ENCODE measurements at regions not wholly inside any gene's neighbourhood (a gene's known extent, or its start where the extent isn't known, plus 50 kb on each side); places are given as distances from the start of the nearest gene placed in this dataset.

DNA sequence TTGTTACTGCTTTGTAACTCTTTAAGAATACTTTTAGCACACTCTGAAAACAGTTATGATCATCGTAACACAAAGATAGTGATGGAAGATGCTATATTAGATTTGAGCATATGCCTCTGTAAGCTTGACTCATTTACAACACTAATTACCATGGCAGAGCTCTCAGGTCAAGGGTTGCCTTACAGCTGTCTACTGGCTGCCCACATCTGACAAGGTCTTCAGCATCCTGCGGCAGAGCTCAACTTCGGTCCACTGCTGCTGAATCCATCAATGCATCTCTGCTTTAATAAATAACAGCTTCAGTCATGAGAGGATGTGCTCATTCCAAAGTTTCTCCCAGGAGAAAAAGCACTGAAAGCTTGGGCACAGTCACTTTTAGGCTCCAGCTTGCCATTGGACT, 449.4 kb downstream of the RASEF start:
- in situ Hi-C loops (cut with HindIII; ENCODE audit: low sequenced_read_pairs), result no loop called here
- TF ChIP-seq, protein P1, sequence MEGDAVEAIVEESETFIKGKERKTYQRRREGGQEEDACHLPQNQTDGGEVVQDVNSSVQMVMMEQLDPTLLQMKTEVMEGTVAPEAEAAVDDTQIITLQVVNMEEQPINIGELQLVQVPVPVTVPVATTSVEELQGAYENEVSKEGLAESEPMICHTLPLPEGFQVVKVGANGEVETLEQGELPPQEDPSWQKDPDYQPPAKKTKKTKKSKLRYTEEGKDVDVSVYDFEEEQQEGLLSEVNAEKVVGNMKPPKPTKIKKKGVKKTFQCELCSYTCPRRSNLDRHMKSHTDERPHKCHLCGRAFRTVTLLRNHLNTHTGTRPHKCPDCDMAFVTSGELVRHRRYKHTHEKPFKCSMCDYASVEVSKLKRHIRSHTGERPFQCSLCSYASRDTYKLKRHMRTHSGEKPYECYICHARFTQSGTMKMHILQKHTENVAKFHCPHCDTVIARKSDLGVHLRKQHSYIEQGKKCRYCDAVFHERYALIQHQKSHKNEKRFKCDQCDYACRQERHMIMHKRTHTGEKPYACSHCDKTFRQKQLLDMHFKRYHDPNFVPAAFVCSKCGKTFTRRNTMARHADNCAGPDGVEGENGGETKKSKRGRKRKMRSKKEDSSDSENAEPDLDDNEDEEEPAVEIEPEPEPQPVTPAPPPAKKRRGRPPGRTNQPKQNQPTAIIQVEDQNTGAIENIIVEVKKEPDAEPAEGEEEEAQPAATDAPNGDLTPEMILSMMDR (IDR thresholded peaks at IDR 0.05; ENCODE audit: low read depth, low read length), result no peak
- no peak for DNase-seq (ENCODE audit: low read depth, low spot score)
- no peak overlapping the region for H3K4me3 ChIP-seq (ENCODE audit: low read depth, low read length)

DNA sequence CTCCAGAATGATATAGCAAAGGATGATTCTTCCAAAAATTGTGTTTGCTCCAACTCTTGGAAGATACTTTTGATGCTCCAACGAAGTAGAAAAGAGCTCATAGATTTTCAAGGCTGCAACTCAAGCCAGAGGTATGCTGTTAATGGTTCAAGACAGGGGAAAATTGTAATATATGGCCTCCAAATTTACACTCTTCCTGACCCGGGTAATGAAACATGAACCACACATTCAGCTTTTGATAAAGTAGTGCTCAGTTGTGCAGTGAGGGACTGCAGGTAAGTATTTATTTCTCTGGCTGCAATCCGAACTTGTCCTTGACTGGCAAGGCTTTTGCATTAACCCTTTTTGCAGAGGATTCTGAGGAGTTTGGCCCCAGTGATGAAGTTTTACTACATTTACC, 446.4 kb downstream of the RASEF start:
- TF ChIP-seq, protein P1 (IDR thresholded peaks at IDR 0.05; ENCODE audit: low read depth, low read length), result no peak
- DNase-seq (ENCODE audit: low read depth, low spot score), result no peak
- in situ Hi-C loops (cut with HindIII; ENCODE audit: low sequenced_read_pairs), result no loop called here
- no peak overlapping the region for H3K4me3 ChIP-seq (ENCODE audit: low read depth, low read length)

DNA sequence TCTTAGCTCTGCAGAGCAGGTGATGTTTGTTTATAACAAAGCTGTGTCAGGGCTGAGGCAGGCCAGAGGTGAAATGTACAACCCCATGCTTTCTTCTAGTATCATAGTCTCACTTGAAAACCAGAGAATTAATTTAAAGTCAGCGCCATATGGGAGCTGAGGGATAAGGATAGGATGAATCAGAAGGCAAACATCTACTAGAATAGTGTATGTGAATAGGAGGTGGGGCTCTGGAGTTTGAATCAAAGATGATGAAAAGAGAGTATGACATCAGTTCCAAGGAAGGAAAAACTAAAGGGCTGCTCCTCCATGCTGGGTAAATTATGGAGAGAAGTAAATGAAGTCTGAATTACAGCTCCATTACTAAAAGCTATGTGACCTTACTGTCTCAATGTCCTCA, 441.5 kb downstream of the RASEF start:
- DNase-seq (ENCODE audit: low read depth, low spot score), result no peak
- TF ChIP-seq, protein P1 (IDR thresholded peaks at IDR 0.05; ENCODE audit: low read depth, low read length), result no peak
- in situ Hi-C loops (cut with HindIII; ENCODE audit: low sequenced_read_pairs), result no loop called here
- no peak overlapping the region for H3K4me3 ChIP-seq (ENCODE audit: low read depth, low read length)

DNA sequence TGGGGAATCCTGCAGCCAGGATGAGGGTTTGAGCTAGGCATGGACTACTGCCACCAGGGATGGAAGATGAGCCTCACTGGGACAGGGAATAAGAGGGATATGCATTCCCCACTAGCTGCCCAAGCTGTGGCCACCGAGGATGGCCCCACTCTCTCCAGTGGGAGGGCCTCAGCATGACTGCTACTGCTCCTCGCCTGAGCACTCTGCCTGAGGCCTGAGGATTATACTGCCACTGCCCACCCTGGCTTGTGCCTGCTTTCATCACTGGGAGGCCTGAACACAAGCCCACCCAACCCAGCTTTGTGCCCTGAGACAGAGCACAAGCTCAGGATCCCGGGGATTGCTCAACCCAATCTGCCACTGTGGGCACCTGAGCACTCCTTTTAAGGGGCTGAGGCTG, 425.6 kb downstream of the RASEF start:
- DNase-seq (ENCODE audit: low read depth, low spot score), result no peak
- TF ChIP-seq, protein P1 (IDR thresholded peaks at IDR 0.05; ENCODE audit: low read depth, low read length), result no peak
- H3K4me3 ChIP-seq (ENCODE audit: low read depth, low read length), result no peak overlapping the region
- in situ Hi-C loops (cut with HindIII; ENCODE audit: low sequenced_read_pairs), result no loop called here

DNA sequence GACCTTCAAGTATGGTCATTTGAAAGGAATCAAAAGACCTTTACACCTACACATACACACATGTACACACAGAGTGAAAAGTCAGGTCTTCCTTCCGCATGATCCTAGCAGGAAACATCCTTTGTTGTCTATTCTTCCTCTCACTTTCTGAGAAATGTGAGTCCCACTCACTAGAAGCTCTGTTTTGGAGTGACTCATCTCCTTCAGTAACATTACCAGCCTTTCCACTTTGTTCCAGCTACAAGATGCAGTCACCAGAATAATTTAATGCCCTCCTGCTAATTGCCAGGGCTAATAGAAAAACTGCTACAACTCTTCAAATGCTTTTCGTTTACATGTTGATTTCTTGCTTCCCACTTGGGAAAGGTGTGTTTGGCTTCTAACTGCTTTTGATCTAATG, 417.3 kb downstream of the RASEF start:
- no peak overlapping the region for H3K4me3 ChIP-seq (ENCODE audit: low read depth, low read length)
- peak; percentile 23 for DNase-seq (ENCODE audit: low read depth, low spot score)
- TF ChIP-seq, protein P1 (IDR thresholded peaks at IDR 0.05; ENCODE audit: low read depth, low read length), result no peak
- in situ Hi-C loops (cut with HindIII; ENCODE audit: low sequenced_read_pairs), result no loop called here

DNA sequence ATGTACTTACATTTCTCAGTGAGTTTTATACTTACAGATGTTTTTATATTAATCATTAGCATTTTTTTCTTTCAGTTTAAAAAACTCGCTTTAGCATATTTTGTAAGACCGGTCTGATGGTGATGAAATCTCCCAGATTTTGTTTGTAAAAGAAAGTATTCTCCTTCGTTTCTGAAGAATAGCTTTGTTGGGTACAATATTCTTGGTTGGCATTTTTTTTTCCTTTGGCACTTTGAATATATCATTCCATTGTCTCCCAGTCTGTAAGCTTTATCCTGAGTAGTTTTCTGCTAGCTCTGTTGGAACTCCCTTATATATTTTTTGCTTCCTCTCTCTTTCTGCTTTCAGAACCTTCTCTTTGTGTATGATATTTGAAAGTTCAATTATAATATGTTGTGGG, 412.6 kb downstream of the RASEF start:
- no peak for DNase-seq (ENCODE audit: low read depth, low spot score)
- in situ Hi-C loops (cut with HindIII; ENCODE audit: low sequenced_read_pairs), result no loop called here
- TF ChIP-seq, protein P1 (IDR thresholded peaks at IDR 0.05; ENCODE audit: low read depth, low read length), result no peak
- no peak overlapping the region for H3K4me3 ChIP-seq (ENCODE audit: low read depth, low read length)

DNA sequence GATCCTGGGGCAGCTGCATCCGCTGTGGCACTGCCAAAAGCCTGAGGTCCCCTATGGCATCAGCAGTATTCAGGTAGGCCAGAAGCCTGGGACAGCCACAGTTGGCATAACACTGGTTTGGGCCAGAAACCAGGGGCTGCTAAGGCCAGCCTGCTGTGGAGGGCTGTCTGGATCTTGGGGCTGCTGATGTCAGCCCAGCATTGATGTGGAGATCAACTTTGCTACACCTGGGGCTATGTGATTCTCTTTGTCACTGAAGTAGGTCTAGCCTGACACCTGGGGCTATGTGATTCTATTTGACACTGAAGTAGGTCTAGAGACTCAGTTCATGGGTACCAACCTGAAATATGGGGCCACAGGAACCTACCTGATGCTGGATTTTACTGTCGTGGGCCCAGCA, 411.5 kb downstream of the RASEF start:
- no peak for DNase-seq (ENCODE audit: low read depth, low spot score)
- TF ChIP-seq, protein P1 (IDR thresholded peaks at IDR 0.05; ENCODE audit: low read depth, low read length), result no peak
- no peak overlapping the region for H3K4me3 ChIP-seq (ENCODE audit: low read depth, low read length)
- in situ Hi-C loops (cut with HindIII; ENCODE audit: low sequenced_read_pairs), result no loop called here

Measured in astrocyte of the spinal cord (primary cell).